ENCODE measurements at regions not wholly inside any gene's neighbourhood (a gene's known extent, or its start where the extent isn't known, plus 50 kb on each side); places are given as distances from the start of the nearest gene placed in this dataset.

GRCh38 chr7:17626235-17626634, 314.1 kb downstream of the SNX13 start:
- TF ChIP-seq CTCF (IDR thresholded peaks at IDR 0.05): no peak
- no peak for TF ChIP-seq POLR2AphosphoS5 (IDR thresholded peaks at IDR 0.05; ENCODE audit: low read depth, low read length)
- TF ChIP-seq REST (IDR thresholded peaks at IDR 0.05; ENCODE audit: insufficient read depth in 1 of 2, low read depth in 2 of 2, low read length in 1 of 2): no peak
- TF ChIP-seq SIN3A (IDR thresholded peaks at IDR 0.05; ENCODE audit: borderline replicate concordance, insufficient read depth, low read depth, low read length): no peak
- no peak for TF ChIP-seq TCF7L2 (IDR thresholded peaks at IDR 0.05; ENCODE audit: low read depth, low read length)
